AML-193 (cell line): ENCODE measurements at regions not wholly inside any gene's neighbourhood (a gene's known extent, or its start where the extent isn't known, plus 50 kb on each side); places are given as distances from the start of the nearest gene placed in this dataset.
"Not testable (repeated sequence)": the region's sequence is repeated elsewhere in the genome, so short reads cannot be mapped to it uniquely, and the experiment has no call there.

Experiments
- DNase-seq, 2 experiments: peaks; one replicate each; lab custom pipeline; 2025; lab: John Stamatoyannopoulos, UW

DNA sequence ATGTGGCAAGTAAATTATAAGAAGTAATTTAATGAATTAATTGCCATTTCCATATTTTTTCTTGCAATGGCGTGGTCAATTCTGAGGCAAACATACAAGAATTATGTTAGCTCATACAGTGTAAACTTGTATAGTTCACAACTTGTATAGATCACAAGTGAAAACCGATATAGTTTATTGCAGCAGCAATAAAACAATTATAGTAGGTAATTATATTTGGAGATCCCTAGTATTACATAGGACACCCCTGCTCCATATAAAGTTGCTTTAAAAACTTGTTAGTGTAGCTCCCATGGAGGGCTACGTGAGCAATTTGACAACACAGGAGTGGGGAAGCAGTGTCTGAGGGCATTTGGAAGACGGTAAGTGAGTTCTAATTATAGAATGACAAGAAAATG, 288.2 kb downstream of the SOCS6 start:
- no peak for DNase-seq

- DNase-seq, result no peak
Observed at GRCh38 chr18:70576276-70577022, 287.6 kb downstream of the SOCS6 start.

GRCh38 chr18:70574951-70575350, 286.1 kb downstream of the SOCS6 start:
- DNase-seq, result not testable (repeated sequence)

GRCh38 chr18:70569647-70570046, 280.8 kb downstream of the SOCS6 start:
- not testable (repeated sequence) for DNase-seq

- no peak for DNase-seq
Observed at GRCh38 chr18:70559446-70559845, 270.6 kb downstream of the SOCS6 start.

DNA sequence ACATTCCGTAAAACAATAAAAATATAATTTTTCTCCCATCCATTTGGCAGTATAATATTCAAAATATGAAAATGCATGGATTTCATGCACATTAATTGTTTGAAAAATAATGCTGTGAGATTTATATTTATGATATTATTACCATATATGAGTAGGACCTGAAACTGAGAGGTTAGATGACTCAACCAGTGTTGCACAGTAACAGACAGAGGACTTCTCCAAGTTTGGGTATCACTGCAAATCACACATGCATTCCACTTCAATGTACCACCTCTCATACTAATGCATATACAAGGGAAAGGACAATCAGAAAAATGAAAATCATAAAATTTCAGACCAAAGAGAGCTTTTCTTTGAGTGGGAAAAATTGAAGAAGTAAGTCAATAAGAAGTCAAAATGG, 269.5 kb downstream of the SOCS6 start:
- DNase-seq, result no peak

GRCh38 chr18:70554854-70555445, 266.1 kb downstream of the SOCS6 start:
- no peak for DNase-seq

- no peak for DNase-seq
Observed at GRCh38 chr18:70553936-70554260, 265.1 kb downstream of the SOCS6 start.

GRCh38 chr18:70553245-70553935, 264.5 kb downstream of the SOCS6 start:
- no peak for DNase-seq

- no peak for DNase-seq
Observed at GRCh38 chr18:70536370-70537062, 247.7 kb downstream of the SOCS6 start.

GRCh38 chr18:70535041-70535440, 246.2 kb downstream of the SOCS6 start:
- no peak for DNase-seq

- not testable (repeated sequence) for DNase-seq
Observed at GRCh38 chr18:70525322-70525721, 236.5 kb downstream of the SOCS6 start.

- no peak for DNase-seq
Observed at GRCh38 chr18:70523792-70524182, 234.9 kb downstream of the SOCS6 start.

DNA sequence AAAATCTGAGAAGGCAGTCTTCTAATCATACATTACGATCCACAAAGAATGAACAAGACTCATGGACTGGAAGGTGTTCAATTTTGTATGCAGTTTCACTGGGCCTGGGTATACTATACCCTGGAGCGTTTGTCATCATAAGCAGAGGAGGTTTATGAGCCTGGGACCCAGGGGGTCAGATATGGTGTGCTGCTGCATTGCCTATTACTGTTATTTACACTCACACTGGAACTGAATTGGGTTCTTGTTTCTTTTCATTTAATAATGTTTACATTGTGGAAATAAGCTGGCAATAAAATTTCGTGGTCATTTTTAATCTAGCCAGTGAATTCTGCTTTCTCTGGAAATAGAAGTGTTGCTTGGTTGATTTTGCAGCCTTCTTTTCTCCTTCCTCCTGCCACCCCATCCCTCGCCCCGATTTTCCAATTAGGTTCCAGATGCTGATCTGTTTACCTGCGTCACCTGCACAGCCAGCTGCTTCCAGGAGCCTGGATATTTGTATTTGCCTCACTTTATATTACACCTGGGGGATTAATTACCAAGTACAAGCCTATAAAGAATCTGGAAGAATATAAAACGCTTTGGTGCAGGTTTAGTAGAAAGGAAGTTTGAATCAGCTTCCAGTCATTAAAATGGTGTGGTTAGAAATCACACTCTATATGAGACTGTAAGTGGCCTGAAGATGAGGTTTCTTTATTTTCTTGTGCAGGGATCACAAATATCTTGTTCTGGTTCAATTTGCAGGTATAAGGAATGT, 234.4 kb downstream of the SOCS6 start:
- DNase-seq, result no peak

GRCh38 chr18:70522183-70522680, 233.4 kb downstream of the SOCS6 start:
- no peak for DNase-seq

- no peak for DNase-seq
Observed at GRCh38 chr18:70520867-70521266, 232.0 kb downstream of the SOCS6 start.

DNA sequence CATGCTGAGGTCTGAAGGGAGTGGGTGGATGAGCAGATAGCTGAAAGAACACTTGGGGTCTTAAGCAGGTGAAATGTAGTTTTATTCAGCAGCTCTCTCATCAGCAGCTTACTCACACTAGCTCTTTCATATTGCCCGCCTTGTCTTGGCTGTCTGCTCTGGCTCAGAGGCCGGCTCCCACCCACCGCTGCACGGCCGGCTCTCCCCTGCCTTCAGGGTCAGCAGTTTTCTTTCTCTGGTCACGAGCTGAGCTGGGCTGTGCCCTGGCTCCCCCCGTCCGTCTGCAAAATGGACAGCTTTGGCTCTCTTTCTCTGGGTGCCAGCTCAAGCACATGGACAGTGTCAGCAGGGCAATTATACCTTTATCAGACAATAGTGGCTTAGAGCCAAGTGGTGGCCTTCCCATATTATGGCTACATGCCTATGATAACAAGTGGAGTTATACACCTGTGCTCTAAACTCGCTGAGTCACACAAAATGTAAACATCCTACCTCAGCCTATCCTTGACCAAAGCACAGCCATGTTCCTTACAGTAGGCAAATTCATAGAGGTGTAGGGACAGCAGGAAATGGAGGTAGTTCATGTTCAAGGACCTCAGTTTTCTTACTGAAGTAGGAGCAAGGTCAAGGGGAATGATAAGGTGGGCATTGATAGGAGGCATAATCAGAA, 224.8 kb downstream of the SOCS6 start:
- no peak for DNase-seq

DNA sequence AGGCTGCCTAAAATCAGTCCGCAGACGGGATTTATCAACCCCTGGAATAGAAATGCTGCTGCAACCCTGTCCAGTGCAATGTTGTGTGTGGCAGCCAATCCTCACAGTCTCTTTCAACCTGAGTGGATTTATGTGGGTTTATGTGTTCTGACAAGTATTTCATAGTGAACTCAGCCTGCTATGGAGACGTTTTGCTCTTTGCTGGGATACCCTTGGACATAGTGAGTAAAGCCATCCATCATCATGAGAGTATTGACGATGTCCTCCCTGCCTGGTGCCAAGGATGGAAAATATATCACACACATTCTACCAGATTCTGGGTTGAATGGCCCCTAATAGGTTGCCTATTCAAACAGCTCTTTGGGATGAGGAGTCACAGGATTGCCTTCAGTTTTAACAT, 219.1 kb downstream of the SOCS6 start:
- no peak for DNase-seq

DNA sequence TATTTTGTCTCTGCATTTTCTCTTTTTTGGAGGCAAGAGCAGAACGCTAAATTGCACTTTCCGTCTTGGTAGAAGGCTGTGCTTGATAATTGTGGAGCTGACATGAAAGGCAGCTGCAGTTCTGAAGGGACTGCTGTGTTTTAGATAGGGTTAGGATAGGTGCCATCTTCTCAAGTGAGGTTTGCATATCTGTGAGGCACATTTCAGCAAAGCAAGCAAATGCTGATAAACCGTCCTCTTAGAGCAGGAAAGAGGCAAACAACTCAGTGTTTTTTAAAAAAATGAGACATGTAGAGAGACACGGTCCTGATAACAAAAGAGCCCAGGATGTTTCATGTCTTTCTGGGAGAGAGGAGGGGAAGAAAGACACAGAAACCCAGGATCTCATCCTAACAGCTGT, 217.7 kb downstream of the SOCS6 start:
- DNase-seq, result no peak

DNA sequence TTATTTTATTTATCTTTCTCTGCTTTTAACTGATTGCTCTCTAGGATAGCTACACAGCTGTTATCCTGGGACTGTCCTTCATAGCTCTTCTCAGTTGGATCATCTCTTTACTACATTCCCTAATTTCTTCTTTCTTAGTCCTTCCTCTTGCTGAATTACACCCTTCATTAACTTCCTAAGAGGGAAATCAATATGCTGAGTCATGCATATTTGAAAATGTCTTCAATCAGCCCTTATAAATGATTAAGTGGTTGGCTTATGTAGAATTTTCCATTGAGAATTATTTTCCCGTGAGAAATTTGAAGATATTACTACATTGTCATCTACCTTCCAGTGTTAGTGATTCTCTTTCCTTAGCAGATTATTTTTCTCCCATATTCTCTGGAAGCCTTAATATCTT, 214.2 kb downstream of the SOCS6 start:
- DNase-seq, result no peak

- no peak for DNase-seq
Observed at GRCh38 chr18:70501358-70501757, 212.5 kb downstream of the SOCS6 start.
